GM23248 (cell line): ENCODE measurements at regions not wholly inside any gene's neighbourhood (a gene's known extent, or its start where the extent isn't known, plus 50 kb on each side); places are given as distances from the start of the nearest gene placed in this dataset.

ENCODE experiments used
- DNase-seq: peaks from one replicate; pipeline ENCODE4 v3.0.0-alpha.2; 2015
- H2AFZ ChIP-seq: fragments of 200-600 bp; sonication (generic); 2 replicates; pipeline ENCODE4 v1.6.1; 2016; ENCODE audit warnings: antibody characterized with exemption
- H3F3A ChIP-seq: fragments of 200-600 bp; sonication (generic); 2 replicates; pipeline ENCODE4 v1.6.1; 2016; ENCODE audit warnings: mild to moderate bottlenecking, antibody characterized with exemption, mixed run types; ENCODE audit not compliant: insufficient read depth
- H3K27ac ChIP-seq: fragments of 200-600 bp; sonication (generic); 2 replicates; pipeline ENCODE4 v1.5.1; 2016; ENCODE audit warnings: mild to moderate bottlenecking
- H3K27me3 ChIP-seq: fragments of 200-600 bp; sonication (generic); replicated peaks from 2 replicates; pipeline ENCODE4 v1.6.1; 2016; ENCODE audit warnings: mild to moderate bottlenecking; ENCODE audit not compliant: insufficient read depth
- H3K36me3 ChIP-seq: fragments of 200-600 bp; sonication (generic); 2 replicates; pipeline ENCODE4 v1.6.1; 2016; ENCODE audit warnings: low read depth, mild to moderate bottlenecking
- H3K4me1 ChIP-seq: fragments of 200-600 bp; sonication (generic); 2 replicates; pipeline ENCODE4 v1.6.1; 2016; ENCODE audit warnings: mild to moderate bottlenecking; ENCODE audit not compliant: insufficient read depth
- H3K4me2 ChIP-seq: fragments of 200-600 bp; sonication (generic); one replicate; pipeline ENCODE4 v1.6.1; 2016; ENCODE audit warnings: mild to moderate bottlenecking; ENCODE audit not compliant: unreplicated experiment
- H3K4me3 ChIP-seq: fragments of 200-600 bp; sonication (generic); 2 replicates; pipeline ENCODE4 v1.5.1; 2016; ENCODE audit warnings: mild to moderate bottlenecking
- H3K79me2 ChIP-seq: fragments of 200-600 bp; sonication (generic); 2 replicates; pipeline ENCODE4 v1.6.1; 2016; ENCODE audit warnings: mild to moderate bottlenecking; ENCODE audit not compliant: insufficient read depth
- H3K9ac ChIP-seq: fragments of 200-600 bp; sonication (generic); 2 replicates; pipeline ENCODE4 v1.6.1; 2016; ENCODE audit warnings: mild to moderate bottlenecking
- H3K9me2 ChIP-seq: fragments of 200-600 bp; sonication (generic); 2 replicates; pipeline ENCODE4 v1.6.1; 2016; ENCODE audit warnings: mixed run types, mild to moderate bottlenecking, moderate library complexity; ENCODE audit not compliant: insufficient read depth
- H3K9me3 ChIP-seq: fragments of 200-600 bp; sonication (generic); one replicate; pipeline ENCODE4 v1.6.1; 2017; ENCODE audit warnings: low read depth
- H4K20me1 ChIP-seq: fragments of 200-600 bp; sonication (generic); 2 replicates; pipeline ENCODE4 v1.6.0; 2016; ENCODE audit not compliant: insufficient read depth
- EZH2 ChIP-seq: fragments of 200-600 bp; sonication (generic); IDR thresholded peaks from 2 replicates; pipeline ENCODE4 v1.6.1; 2018; ENCODE audit warnings: antibody characterized with exemption, mild to moderate bottlenecking; ENCODE audit not compliant: insufficient read depth, poor library complexity, severe bottlenecking
- EZH2phosphoT487 ChIP-seq: fragments of 200-600 bp; sonication (generic); IDR thresholded peaks from 2 replicates; pipeline ENCODE4 v1.6.1; 2018; ENCODE audit warnings: antibody characterized with exemption, moderate library complexity, mild to moderate bottlenecking, low read depth; ENCODE audit not compliant: insufficient read depth
- WGBS, 2 experiments: methylation state at CpG; one replicate each; pipeline ENCODE4 v1.1.6; 2015 to 2017; ENCODE audit warnings: low lambda C conversion rate in 2 of 2, low coverage in 1 of 2; ENCODE audit errors: missing lambda C conversion rate in 2 of 2; 5-methylcytosine and 5-hydroxymethylcytosine counted together
- in situ Hi-C: fragments of 300-500 bp; cut with MboI; formaldehyde crosslinking; loops from 2 replicates; pipeline ENCODE4 v1.15.0; 2020

DNA sequence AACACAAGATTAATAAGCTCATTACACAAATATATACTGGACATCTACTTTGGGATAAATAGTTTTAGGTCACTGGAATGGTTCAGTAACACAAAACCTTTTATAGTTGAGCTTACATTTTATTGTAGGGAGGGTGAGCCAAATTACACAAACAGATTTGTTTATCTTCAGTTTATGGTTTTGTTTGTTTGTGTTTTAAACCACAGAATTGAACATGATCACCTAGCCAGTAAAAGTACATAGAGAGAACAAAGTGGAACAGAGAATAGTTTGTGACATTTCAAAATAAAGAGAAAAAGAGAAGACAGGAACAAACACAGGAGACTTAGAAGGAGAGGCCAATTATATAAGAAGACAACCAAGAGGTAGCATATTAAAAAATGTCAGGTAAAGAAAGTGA lies 1930.2 kb upstream of the PCDH20 start:
- H3K4me1 ChIP-seq, result no peaks in the 10 kb centered on the region
- H3F3A ChIP-seq, result no peaks in the 10 kb centered on the region
- no peak overlapping the region for H2AFZ ChIP-seq
- H4K20me1 ChIP-seq, result no peaks in the 10 kb centered on the region
- H3K79me2 ChIP-seq, result no peaks in the 10 kb centered on the region
- H3K9me2 ChIP-seq, result no peaks in the 10 kb centered on the region
- no peaks in the 10 kb centered on the region for H3K36me3 ChIP-seq
- no peak overlapping the region for H3K4me2 ChIP-seq
- DNase-seq, result no peak
- no peak for TF ChIP-seq EZH2phosphoT487
- no peak for TF ChIP-seq EZH2
- no peak overlapping the region for H3K4me3 ChIP-seq
- H3K9ac ChIP-seq, result no peak overlapping the region
- no peak overlapping the region for H3K27ac ChIP-seq
- no peaks in the 10 kb centered on the region for H3K9me3 ChIP-seq
- in situ Hi-C loops, result no loop called here
- H3K27me3 ChIP-seq, result no peaks in the 10 kb centered on the region

DNA sequence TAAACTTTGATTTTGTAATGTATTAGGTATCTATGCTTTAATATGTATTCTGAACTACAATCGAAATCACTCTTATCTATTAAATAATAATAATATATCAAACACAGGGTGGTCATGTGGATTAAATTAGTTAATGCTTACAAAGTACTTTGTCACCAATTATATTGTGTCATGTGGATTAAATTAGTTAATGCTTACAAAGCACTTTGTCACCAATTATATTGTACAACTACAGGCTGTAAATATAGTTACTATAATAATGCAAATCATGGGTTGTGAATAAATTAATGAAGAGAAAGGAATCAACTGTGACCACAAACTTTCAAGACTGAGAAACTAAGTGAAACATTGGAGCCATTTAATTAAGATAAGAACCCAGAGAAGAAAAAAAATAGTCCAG lies 1929.1 kb upstream of the PCDH20 start:
- H2AFZ ChIP-seq, result no peak overlapping the region
- H3K27me3 ChIP-seq, result no peaks in the 10 kb centered on the region
- WGBS, 2 experiments, result 14 to 19% methylated on average over 1 of the region's 1 CpG
- no peaks in the 10 kb centered on the region for H3F3A ChIP-seq
- TF ChIP-seq EZH2phosphoT487 (no peak), EZH2 (no peak)
- no peaks in the 10 kb centered on the region for H3K79me2 ChIP-seq
- H3K27ac ChIP-seq, result no peak overlapping the region
- in situ Hi-C loops, result no loop called here
- H4K20me1 ChIP-seq, result no peaks in the 10 kb centered on the region
- no peak overlapping the region for H3K9ac ChIP-seq
- H3K4me2 ChIP-seq, result no peak overlapping the region
- no peaks in the 10 kb centered on the region for H3K4me1 ChIP-seq
- no peak overlapping the region for H3K4me3 ChIP-seq
- H3K36me3 ChIP-seq, result no peaks in the 10 kb centered on the region
- no peak for DNase-seq
- H3K9me2 ChIP-seq, result no peaks in the 10 kb centered on the region
- H3K9me3 ChIP-seq, result no peaks in the 10 kb centered on the region

DNA sequence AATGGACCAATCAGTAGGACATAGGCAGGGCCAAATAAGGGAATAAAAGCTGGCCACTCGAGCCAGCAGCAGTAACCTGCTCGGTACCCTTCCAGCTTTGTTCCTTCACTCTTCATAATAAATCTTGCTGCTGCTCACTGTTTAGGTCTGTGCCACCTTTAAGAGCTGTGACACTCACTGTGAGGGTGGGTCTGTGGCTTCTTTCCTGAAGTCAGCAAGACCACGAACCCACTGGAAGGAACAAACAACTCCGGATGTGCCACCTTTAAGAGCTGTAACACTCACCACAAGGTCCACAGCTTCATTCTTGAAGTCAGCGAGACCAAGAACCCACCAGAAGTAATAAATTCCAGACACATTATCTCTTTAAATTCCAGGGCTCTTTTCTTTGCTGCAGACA lies 1922.3 kb upstream of the PCDH20 start:
- TF ChIP-seq EZH2 (no peak), EZH2phosphoT487 (no peak)
- DNase-seq, result no peak
- 5 to 7% methylated on average over 5 of the region's 5 CpGs for WGBS, 2 experiments
- Histone ChIP-seq H3F3A (no peaks in the 10 kb centered on the region), H2AFZ (no peak overlapping the region), H3K9ac (no peak overlapping the region), H3K9me2 (no peaks in the 10 kb centered on the region), H3K27ac (no peak overlapping the region), H4K20me1 (no peaks in the 10 kb centered on the region), H3K27me3 (no peaks in the 10 kb centered on the region), H3K79me2 (no peaks in the 10 kb centered on the region), H3K4me3 (no peak overlapping the region), H3K9me3 (no peaks in the 10 kb centered on the region), H3K4me2 (no peak overlapping the region), H3K4me1 (no peaks in the 10 kb centered on the region), H3K36me3 (no peaks in the 10 kb centered on the region)
- in situ Hi-C loops, result no loop called here

DNA sequence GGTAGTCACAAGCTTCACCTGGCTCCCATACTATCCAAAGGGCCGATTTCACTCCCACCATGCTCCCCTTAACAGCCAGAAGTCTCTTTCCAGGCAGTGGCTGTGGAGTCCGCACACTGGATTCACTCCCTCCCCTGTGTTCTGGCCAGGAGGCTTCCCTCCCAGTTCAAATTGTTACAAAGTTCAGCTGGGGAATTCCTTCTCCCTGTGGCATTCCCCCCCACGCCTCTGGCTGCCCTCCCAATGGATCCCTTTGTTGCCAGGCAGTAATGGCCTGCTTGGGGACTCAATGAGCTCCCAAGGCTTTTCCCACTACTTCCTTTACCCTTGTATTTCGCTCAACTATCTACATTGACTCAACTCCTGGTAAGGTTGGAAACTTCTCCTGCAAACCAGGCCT lies 1921.4 kb upstream of the PCDH20 start:
- no peaks in the 10 kb centered on the region for H3K36me3 ChIP-seq
- no peaks in the 10 kb centered on the region for H3K4me1 ChIP-seq
- no peaks in the 10 kb centered on the region for H4K20me1 ChIP-seq
- no peak overlapping the region for H3K9ac ChIP-seq
- H2AFZ ChIP-seq, result no peak overlapping the region
- no peak overlapping the region for H3K4me2 ChIP-seq
- H3K27ac ChIP-seq, result no peak overlapping the region
- no peak for TF ChIP-seq EZH2
- no peak for TF ChIP-seq EZH2phosphoT487
- H3K27me3 ChIP-seq, result no peaks in the 10 kb centered on the region
- H3K79me2 ChIP-seq, result no peaks in the 10 kb centered on the region
- in situ Hi-C loops, result no loop called here
- no peaks in the 10 kb centered on the region for H3K9me2 ChIP-seq
- H3K9me3 ChIP-seq, result no peaks in the 10 kb centered on the region
- H3K4me3 ChIP-seq, result no peak overlapping the region
- no peaks in the 10 kb centered on the region for H3F3A ChIP-seq
- no peak for DNase-seq
- 15 to 24% methylated on average over 4 of the region's 4 CpGs for WGBS, 2 experiments

DNA sequence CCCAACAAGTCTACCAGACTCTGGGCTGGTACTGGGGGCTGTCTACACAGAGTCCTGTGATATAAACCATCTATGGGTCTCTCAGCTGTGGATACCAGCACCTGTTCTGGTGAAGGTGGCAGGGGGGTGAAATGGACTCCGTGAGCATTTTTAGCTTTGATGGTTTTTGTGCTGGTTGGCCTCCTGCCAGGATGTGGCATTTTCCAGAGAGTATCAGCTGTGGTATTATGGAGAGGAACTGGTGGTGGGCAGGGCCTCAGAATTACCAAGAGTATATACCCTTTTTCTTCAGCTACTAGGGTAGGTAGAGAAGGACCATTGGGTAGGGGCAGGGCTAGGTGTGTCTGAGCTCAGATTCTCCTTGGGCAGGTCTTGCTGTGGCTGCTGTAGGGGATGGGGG lies 1920.9 kb upstream of the PCDH20 start:
- no peaks in the 10 kb centered on the region for H3K36me3 ChIP-seq
- no peaks in the 10 kb centered on the region for H3K9me2 ChIP-seq
- H3F3A ChIP-seq, result no peaks in the 10 kb centered on the region
- H3K4me1 ChIP-seq, result no peaks in the 10 kb centered on the region
- H3K27me3 ChIP-seq, result no peaks in the 10 kb centered on the region
- no peaks in the 10 kb centered on the region for H4K20me1 ChIP-seq
- DNase-seq, result no peak
- no peak overlapping the region for H3K27ac ChIP-seq
- WGBS, 2 experiments, result 20 to 22% methylated on average over 1 of the region's 1 CpG
- TF ChIP-seq EZH2 (no peak), EZH2phosphoT487 (no peak)
- H3K9ac ChIP-seq, result no peak overlapping the region
- no peak overlapping the region for H3K4me3 ChIP-seq
- no peak overlapping the region for H3K4me2 ChIP-seq
- H2AFZ ChIP-seq, result no peak overlapping the region
- peaks cover 2% of the 10 kb centered on the region for H3K9me3 ChIP-seq
- H3K79me2 ChIP-seq, result no peaks in the 10 kb centered on the region
- in situ Hi-C loops, result no loop called here
